Esophagus squamous epithelium (tissue), 4 donors: ENCODE measurements at regions not wholly inside any gene's neighbourhood (a gene's known extent, or its start where the extent isn't known, plus 50 kb on each side); places are given as distances from the start of the nearest gene placed in this dataset.

Experiments
- POLR2A ChIP-seq, 4 donors: fragments of 450-650 bp; IDR thresholded peaks; one replicate each; pipeline ENCODE4 v1.6.1; 2017; ENCODE audit warnings: antibody characterized with exemption in 4 of 4, mild to moderate bottlenecking in 4 of 4, moderate library complexity in 3 of 4
- TF ChIP-seq, protein P1 (sequence below), 6 experiments: fragments of 450-650 bp in 4 of 6; fragments of 200-600 bp in 2 of 6; sonication (generic) in 2 of 6; IDR thresholded peaks; one replicate each; pipeline ENCODE4 v1.5.1; 2016 to 2019; ENCODE audit warnings: antibody characterized with exemption in 6 of 6, mild to moderate bottlenecking in 4 of 6, moderate library complexity in 4 of 6

DNA sequence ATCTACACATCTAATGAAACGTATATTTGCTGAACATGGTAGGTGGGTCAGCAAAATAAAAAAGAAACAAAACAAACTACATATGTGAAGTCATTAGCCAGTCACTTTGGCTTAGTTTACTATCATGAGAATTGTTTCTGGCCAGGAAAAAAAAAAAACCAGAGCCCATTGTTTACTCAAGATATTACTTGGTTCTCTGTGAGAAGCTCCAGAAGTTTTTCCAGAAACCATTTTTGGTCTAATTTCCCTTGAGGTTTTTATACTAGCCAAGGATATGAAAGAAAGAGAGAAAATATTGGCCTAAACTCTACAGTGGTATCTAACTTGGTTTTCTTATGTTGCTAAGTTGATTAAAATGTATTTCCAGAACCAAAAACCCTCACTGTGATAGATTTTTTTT is 259.1 kb downstream of the PDHA2 start:
- TF ChIP-seq, protein P1, sequence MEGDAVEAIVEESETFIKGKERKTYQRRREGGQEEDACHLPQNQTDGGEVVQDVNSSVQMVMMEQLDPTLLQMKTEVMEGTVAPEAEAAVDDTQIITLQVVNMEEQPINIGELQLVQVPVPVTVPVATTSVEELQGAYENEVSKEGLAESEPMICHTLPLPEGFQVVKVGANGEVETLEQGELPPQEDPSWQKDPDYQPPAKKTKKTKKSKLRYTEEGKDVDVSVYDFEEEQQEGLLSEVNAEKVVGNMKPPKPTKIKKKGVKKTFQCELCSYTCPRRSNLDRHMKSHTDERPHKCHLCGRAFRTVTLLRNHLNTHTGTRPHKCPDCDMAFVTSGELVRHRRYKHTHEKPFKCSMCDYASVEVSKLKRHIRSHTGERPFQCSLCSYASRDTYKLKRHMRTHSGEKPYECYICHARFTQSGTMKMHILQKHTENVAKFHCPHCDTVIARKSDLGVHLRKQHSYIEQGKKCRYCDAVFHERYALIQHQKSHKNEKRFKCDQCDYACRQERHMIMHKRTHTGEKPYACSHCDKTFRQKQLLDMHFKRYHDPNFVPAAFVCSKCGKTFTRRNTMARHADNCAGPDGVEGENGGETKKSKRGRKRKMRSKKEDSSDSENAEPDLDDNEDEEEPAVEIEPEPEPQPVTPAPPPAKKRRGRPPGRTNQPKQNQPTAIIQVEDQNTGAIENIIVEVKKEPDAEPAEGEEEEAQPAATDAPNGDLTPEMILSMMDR (IDR thresholded peaks at IDR 0.05) = no peak
- TF ChIP-seq POLR2A (IDR thresholded peaks at IDR 0.05) = no peak
